Ishikawa (cell line): ENCODE measurements at regions not wholly inside any gene's neighbourhood (a gene's known extent, or its start where the extent isn't known, plus 50 kb on each side); places are given as distances from the start of the nearest gene placed in this dataset.

Experiments used
- NFIC ChIP-seq: IDR thresholded peaks from 2 replicates; pipeline ENCODE4 v1.6.1; 2012
- TCF12 ChIP-seq: IDR thresholded peaks from 2 replicates; pipeline ENCODE4 v1.6.1; 2012; ENCODE audit warnings: low read depth
- YY1 ChIP-seq: IDR thresholded peaks from 2 replicates; pipeline ENCODE4 v1.6.1; 2012; ENCODE audit warnings: low read depth

DNA sequence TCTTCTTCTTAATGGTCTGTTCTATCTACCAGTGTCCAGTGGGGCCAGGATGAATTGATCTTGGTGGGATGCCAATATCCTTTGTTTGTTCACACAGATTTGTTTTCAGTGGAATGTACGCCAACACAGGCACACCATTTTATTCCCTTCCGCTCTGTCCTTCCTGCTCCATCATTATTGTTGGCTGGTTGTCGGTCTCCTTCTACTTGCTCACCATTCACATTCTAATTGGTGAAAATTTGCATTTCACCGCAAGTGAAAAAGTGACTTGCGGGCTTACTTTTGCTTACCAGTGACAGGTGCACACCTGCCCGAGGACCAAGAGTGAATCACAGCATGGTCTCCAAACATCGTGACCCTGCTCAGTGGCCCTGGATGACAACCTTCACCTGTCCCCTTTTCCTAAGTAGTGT is 148.3 kb downstream of the NOC3L start:
- TF ChIP-seq NFIC (no peak), TCF12 (no peak), YY1 (no peak)
